ENCODE measurements at regions not wholly inside any gene's neighbourhood (a gene's known extent, or its start where the extent isn't known, plus 50 kb on each side); places are given as distances from the start of the nearest gene placed in this dataset.

GRCh38 chr6:3625149-3625979 is 126.1 kb downstream of the PXDC1 start:
- H3K9me3 ChIP-seq, result no peaks in the 10 kb centered on the region
- H3K4me1 ChIP-seq, result no peaks in the 10 kb centered on the region
- no peak overlapping the region for H3K4me3 ChIP-seq
- H3K27me3 ChIP-seq, result no peaks in the 10 kb centered on the region
- no peaks in the 10 kb centered on the region for H3K36me3 ChIP-seq
- peak; percentile 62 to 91 for DNase-seq (ENCODE audit: extremely low spot score in 2 of 2)
- no peak overlapping the region for H3K27ac ChIP-seq
- intact Hi-C loops (cut with DNase I), result no loop called here
- TF ChIP-seq CTCF (IDR thresholded peaks at IDR 0.05) (no peak), POLR2A (IDR thresholded peaks at IDR 0.05) (no peak), POLR2AphosphoS5 (IDR thresholded peaks at IDR 0.05; ENCODE audit: insufficient read depth in 1 of 2, low read depth in 1 of 2) (no peak)

GRCh38 chr6:3624250-3625136 is 127.0 kb downstream of the PXDC1 start:
- Histone ChIP-seq H3K9me3 (no peaks in the 10 kb centered on the region), H3K27me3 (no peaks in the 10 kb centered on the region), H3K4me3 (no peak overlapping the region), H3K4me1 (no peaks in the 10 kb centered on the region), H3K36me3 (no peaks in the 10 kb centered on the region), H3K27ac (no peak overlapping the region)
- intact Hi-C loops (cut with DNase I), result no loop called here
- TF ChIP-seq POLR2AphosphoS5 (IDR thresholded peaks at IDR 0.05; ENCODE audit: insufficient read depth in 1 of 2, low read depth in 1 of 2) (no peak), POLR2A (IDR thresholded peaks at IDR 0.05) (no peak), CTCF (IDR thresholded peaks at IDR 0.05) (no peak)
- peak; percentile 56 to 58 for DNase-seq (ENCODE audit: extremely low spot score in 2 of 2)

- peak in 1 of 2 donors; percentile 54 for DNase-seq (ENCODE audit: extremely low spot score in 2 of 2)
- intact Hi-C loops (cut with DNase I), result no loop called here
- no peaks in the 10 kb centered on the region for H3K36me3 ChIP-seq
- no peaks in the 10 kb centered on the region for H3K9me3 ChIP-seq
- no peaks in the 10 kb centered on the region for H3K4me1 ChIP-seq
- H3K4me3 ChIP-seq, result no peak overlapping the region
- no peak overlapping the region for H3K27ac ChIP-seq
- no peaks in the 10 kb centered on the region for H3K27me3 ChIP-seq
- no peak for TF ChIP-seq POLR2A (IDR thresholded peaks at IDR 0.05)
- TF ChIP-seq CTCF (IDR thresholded peaks at IDR 0.05), result no peak
- no peak for TF ChIP-seq POLR2AphosphoS5 (IDR thresholded peaks at IDR 0.05; ENCODE audit: insufficient read depth in 1 of 2, low read depth in 1 of 2)
Observed at GRCh38 chr6:3623451-3624249, 127.9 kb downstream of the PXDC1 start.

GRCh38 chr6:3621411-3621810 is 130.1 kb downstream of the PXDC1 start:
- Histone ChIP-seq H3K9me3 (no peaks in the 10 kb centered on the region), H3K4me1 (no peaks in the 10 kb centered on the region), H3K36me3 (no peaks in the 10 kb centered on the region), H3K27me3 (no peaks in the 10 kb centered on the region), H3K4me3 (no peak overlapping the region), H3K27ac (no peak overlapping the region)
- intact Hi-C loops (cut with DNase I), result no loop called here
- peak in 1 of 2 donors; percentile 74 for DNase-seq (ENCODE audit: extremely low spot score in 2 of 2)
- TF ChIP-seq CTCF (IDR thresholded peaks at IDR 0.05), result no peak
- no peak for TF ChIP-seq POLR2AphosphoS5 (IDR thresholded peaks at IDR 0.05; ENCODE audit: insufficient read depth in 1 of 2, low read depth in 1 of 2)
- no peak for TF ChIP-seq POLR2A (IDR thresholded peaks at IDR 0.05)
